Occipital lobe (tissue), 1 donor: ENCODE measurements at regions not wholly inside any gene's neighbourhood (a gene's known extent, or its start where the extent isn't known, plus 50 kb on each side); places are given as distances from the start of the nearest gene placed in this dataset.
"Not testable (repeated sequence)": the region's sequence is repeated elsewhere in the genome, so short reads cannot be mapped to it uniquely, and the experiment has no call there.

Experiments used
- DNase-seq: peaks from one replicate; lab custom pipeline; 2025; lab: John Stamatoyannopoulos, UW

GRCh38 chr12:131273291-131273845, 319.7 kb downstream of the ADGRD1 start:
- DNase-seq, result no peak

GRCh38 chr12:131274061-131274460, 320.4 kb downstream of the ADGRD1 start:
- DNase-seq, result no peak

GRCh38 chr12:131274906-131275305, 321.2 kb downstream of the ADGRD1 start:
- no peak for DNase-seq

- DNase-seq, result no peak
Measured at GRCh38 chr12:131275824-131276223, 322.1 kb downstream of the ADGRD1 start.

GRCh38 chr12:131276501-131277185, 322.9 kb downstream of the ADGRD1 start:
- no peak for DNase-seq

- DNase-seq, result not testable (repeated sequence)
Measured at GRCh38 chr12:131277186-131278091, 323.7 kb downstream of the ADGRD1 start.

- not testable (repeated sequence) for DNase-seq
Measured at GRCh38 chr12:131278451-131279115, 324.9 kb downstream of the ADGRD1 start.

GRCh38 chr12:131279281-131279921, 325.7 kb downstream of the ADGRD1 start:
- DNase-seq, result no peak

GRCh38 chr12:131280426-131280825, 326.7 kb downstream of the ADGRD1 start:
- no peak for DNase-seq

GRCh38 chr12:131281016-131281415, 327.3 kb downstream of the ADGRD1 start:
- DNase-seq, result no peak

- DNase-seq, result no peak
Measured at GRCh38 chr12:131282292-131283080, 328.8 kb downstream of the ADGRD1 start.

GRCh38 chr12:131283191-131283861, 329.6 kb downstream of the ADGRD1 start:
- no peak for DNase-seq

GRCh38 chr12:131283862-131284825, 330.4 kb downstream of the ADGRD1 start:
- not testable (repeated sequence) for DNase-seq

- not testable (repeated sequence) for DNase-seq
Measured at GRCh38 chr12:131284954-131285904, 331.5 kb downstream of the ADGRD1 start.

GRCh38 chr12:131285905-131286295, 332.2 kb downstream of the ADGRD1 start:
- not testable (repeated sequence) for DNase-seq

- not testable (repeated sequence) for DNase-seq
Measured at GRCh38 chr12:131286301-131286700, 332.6 kb downstream of the ADGRD1 start.
